SIG-M5 treated with dmso at 0.1 percent for 504 hours (cell line): ENCODE measurements at regions not wholly inside any gene's neighbourhood (a gene's known extent, or its start where the extent isn't known, plus 50 kb on each side); places are given as distances from the start of the nearest gene placed in this dataset.
"Not testable (repeated sequence)": the region's sequence is repeated elsewhere in the genome, so short reads cannot be mapped to it uniquely, and the experiment has no call there.

Source experiments
- DNase-seq: peaks from one replicate; lab custom pipeline; 2025; ENCODE audit not compliant: unreplicated experiment; lab: John Stamatoyannopoulos, UW

- DNase-seq, result no peak
Measured at GRCh38 chr11:130671801-130672700, 223.6 kb downstream of the ADAMTS15 start.

DNA sequence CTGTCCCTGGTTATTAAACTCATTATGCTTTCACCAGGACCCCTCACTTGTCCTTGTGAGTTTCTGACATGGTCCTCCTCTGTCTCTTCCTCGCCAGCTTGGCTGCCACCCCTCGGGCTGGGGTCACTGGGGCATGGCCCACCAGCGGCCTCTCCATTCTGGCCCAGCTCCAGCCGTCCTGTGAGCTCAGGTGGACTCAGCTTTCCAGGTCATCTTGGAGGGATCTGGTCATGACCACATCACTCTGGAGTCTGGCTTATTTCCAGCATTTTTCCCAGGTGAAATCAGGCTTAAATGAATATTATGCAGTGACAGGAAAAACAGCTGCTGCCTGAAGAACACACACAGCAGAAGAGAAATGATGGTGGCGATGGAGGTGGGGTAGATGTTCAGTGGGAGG, 224.5 kb downstream of the ADAMTS15 start:
- DNase-seq, result no peak

DNA sequence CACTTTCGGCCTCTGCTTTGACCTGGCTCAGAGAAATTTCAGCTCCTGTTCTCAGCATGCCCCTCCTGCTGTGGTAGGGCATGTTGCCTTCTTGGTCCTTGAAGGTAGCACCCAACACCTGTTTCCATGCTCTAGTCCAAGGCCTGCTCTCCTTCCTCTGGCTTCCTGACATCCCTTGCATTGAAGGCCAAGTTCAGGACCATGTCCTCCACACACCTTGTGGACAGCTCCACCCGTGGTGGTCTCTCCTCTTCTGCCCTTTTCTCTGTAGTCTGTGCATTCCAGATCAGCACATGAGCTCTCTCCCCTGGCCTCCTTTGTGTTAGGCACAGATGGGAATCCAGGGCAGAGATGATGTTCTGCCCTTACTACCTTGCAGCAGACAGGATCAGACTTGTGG, 225.3 kb downstream of the ADAMTS15 start:
- DNase-seq, result no peak

DNA sequence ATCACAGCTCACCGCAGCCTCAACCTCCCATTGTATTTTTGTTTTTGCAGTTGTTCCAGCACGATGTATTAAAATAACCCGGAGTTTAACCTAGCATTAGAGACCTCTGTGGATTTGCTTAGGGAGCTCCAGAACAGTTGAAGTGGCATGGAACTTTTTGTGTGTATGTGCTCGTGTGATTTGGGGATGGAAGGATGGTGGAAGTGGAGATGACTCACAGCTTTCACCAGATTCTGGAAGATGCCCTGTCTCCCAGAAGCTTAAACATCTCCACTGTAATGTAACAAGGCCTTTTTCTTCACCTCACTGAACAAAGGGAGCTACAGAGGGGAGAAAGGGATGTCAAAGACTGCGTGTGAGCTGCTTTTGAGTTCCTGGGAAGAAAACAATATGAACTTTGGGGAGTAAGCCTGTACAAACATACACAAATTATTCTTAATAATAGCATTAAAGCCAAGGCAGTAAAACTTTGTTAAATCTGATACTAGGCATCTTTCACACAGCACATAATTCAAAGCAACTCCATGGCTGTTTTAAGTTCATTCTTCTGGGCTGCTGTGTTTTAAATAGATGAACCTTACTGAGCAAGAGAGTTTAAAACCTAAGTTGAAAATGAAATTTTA, 226.4 kb downstream of the ADAMTS15 start:
- no peak for DNase-seq

GRCh38 chr11:130675371-130675821, 227.0 kb downstream of the ADAMTS15 start:
- no peak for DNase-seq

DNA sequence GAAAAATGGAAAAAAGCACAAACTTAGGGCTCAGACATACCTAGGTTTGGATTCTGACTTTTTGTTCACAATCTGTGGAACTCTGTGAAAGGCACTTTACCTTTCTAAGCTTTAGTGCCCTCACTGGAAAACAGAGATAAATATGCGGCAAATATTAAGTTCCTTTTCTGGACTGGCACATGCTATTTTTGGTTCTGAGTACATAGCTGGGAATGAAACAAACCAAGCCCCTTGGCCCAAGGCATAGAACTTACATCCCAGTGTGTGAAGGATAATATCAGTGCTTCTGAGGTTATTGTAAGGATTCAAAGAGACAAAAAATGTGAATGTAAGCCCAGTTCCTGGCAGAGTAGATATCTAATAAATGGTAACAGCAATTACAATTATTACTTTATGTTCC, 227.5 kb downstream of the ADAMTS15 start:
- no peak for DNase-seq

DNA sequence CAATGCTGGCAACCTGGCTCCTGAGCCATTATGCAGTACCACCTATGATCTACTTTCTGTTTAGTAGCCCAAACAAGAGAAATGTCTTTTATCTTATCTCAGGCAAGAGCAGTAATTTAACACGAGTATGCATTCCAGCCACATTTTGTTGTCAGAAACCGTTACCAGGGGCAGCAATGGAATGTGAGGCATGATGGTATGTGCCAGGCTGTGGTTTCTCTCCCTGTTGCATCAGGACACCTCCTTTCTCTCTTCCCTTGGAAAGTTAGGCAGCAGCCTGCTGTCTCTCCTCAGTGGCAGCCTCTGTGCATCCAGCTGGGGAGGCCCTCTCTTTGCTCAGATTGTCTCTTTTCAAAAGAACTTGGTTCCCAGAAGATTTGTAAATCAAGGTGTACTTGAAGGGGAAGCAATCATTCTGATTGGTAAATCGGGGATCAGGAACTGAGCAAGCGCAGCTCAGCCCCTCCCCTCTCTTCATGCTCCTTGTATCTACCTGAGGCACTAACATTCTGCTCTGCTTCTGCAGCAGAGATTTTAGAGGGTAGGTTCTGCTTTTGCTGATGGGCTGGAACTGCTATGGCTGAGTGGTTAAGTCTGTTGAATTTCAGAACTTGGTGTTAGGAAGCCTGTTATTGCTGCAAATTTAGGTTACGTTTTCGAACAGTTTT, 229.2 kb downstream of the ADAMTS15 start:
- DNase-seq, result no peak

DNA sequence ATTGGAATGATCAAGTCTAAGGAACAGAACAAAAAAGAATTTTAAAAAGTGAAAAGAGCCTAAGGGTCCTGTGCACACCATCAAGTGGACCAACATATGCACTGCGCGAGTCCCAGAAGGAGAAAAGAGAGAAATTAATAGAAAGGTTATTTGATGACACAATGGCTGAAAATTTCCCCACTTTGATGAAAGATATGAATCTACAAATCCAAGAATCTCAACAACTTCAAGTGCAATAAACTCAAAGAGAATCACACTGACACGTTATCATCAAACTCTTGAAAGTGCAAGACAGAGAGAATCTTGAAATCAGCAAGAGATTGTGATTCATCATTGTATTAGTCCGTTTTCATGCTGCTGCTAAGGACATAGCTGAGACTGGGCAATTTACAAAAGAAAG, 230.8 kb downstream of the ADAMTS15 start:
- no peak for DNase-seq

DNA sequence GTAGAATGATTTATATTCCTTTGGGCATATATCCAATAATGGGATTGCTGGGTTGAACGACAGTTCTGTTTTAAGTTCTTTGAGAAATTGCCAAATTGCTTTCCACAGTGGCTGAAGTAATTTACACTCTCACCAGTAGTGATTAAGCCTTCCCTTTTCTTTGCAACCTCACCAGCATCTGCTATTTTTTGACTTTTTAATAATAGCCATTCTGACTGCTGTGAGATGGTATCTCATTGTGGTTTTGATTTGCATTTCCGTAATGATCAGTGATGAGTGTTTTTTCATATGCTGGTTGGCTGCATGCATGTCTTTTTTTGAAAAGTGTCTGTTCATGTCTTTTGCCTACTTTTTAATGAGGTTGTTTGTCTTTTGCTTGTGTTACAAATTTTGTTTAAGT, 233.8 kb downstream of the SNX19 start:
- DNase-seq, result not testable (repeated sequence)

DNA sequence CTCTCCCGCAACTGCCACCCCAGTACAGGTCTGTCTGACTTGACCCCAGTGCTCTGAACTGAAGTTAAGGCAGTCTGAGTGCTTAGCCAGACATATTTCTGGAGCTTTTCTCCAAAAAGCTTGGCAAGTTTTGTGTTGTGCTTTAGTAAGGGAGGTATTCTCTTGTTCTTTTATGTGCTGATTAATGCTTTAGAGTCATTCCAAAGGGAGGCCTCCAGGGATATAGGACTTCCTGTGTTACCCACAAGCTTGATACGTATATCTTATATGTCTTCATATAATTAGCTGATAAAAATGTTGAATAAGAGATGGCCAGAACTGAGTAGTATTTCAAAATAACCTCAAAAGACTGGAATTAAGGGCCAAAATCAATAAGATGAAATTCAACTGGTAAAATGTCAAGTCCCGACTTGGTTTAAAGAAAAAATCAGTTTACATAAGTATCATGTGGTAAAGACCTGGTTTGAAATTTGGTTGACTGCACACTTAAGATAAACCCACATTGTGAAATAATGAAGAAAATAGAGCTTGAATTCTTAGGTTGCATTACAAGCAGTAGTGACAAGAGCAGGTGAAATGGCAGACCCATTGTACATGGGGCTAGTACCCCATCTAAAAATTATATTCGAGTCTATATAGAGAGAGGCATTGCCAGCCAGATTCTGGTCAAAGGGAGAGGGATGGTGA, 226.9 kb downstream of the SNX19 start:
- no peak for DNase-seq

DNA sequence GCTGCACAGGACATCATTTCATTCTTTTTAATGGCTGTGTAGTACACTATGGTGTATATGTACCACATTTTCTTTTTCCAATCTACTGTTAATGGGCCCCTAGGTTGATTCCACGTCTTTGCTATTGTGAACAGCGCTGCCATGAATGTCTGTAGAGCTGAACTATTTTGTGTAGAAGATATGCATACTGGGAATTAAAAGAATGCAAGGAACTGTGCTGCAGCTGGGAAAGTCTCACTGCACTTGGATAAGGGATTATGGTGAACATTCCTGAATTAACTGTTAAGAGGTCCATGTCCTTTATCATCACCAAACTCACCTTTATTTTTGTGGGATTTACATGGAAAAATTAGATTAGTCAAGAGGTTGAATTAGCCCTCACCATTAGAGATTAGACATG, 224.7 kb downstream of the SNX19 start:
- DNase-seq, result no peak

- no peak for DNase-seq
Measured at GRCh38 chr11:130692220-130692619, 224.1 kb downstream of the SNX19 start.

GRCh38 chr11:130693543-130693942, 222.7 kb downstream of the SNX19 start:
- no peak for DNase-seq

DNA sequence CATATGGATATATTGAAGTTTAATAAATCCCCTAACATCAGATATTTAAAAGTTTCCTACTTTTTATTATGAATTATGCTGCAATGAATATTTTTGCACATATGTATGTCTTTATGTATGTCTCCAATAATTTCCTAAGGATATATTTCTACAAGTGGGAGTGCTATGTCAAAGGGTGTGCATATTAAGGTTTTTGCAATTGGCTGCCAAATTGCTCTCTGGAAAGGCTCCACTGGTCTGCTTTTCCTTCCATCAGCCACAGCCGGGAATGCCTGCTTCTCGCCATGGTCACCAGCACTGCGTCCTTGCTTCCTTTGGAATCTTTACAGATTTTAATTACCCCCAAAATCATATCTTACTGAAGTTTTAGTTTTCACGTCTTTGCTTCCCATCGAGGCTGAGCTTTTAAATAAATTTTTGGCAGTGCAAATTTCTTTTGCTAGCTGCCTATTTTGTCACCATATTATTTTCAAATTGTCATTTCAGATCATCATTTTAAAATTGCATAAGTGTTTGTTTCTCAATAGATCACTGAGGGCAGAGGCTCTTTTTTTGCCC, 221.7 kb downstream of the SNX19 start:
- DNase-seq, result no peak

DNA sequence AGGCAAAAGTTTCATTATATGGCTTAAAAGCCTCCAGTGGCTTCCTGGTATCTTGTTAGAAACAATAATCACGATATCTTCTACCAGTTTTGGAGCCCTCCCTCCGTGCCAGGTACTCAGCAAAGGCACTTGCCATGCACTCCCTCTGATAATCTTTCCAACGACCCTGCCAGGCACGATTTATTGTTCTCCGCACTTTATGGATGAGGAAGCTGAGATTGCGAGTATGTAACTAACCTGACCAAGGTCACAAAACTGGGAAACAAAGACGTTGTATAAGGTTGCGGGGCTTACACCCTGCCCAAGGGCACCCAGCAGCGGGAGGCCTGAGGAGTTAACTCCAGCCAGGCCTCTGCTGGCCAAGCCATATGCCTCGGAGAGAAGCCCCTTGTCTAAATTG, 218.1 kb downstream of the SNX19 start:
- DNase-seq, result no peak

- DNase-seq, result no peak
Measured at GRCh38 chr11:130699561-130699960, 216.7 kb downstream of the SNX19 start.

DNA sequence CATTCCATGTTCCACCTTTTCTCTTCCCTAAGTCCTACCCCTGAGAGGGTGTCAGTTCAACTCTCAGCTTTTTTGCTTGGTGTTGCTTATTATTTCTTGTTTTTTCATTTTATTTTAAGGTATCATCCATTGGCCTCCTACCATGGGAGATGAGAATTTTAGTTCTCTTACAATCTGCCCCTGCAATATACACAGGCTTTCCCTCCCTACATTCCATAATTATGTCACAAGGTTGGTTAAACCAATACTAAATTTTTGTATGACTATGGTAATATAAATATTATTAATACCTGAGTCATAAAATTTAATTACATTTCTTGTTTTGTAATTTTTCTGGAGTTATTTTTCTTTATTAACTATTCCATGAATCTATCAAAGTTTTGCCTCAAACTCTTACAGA, 216.2 kb downstream of the SNX19 start:
- DNase-seq, result no peak

DNA sequence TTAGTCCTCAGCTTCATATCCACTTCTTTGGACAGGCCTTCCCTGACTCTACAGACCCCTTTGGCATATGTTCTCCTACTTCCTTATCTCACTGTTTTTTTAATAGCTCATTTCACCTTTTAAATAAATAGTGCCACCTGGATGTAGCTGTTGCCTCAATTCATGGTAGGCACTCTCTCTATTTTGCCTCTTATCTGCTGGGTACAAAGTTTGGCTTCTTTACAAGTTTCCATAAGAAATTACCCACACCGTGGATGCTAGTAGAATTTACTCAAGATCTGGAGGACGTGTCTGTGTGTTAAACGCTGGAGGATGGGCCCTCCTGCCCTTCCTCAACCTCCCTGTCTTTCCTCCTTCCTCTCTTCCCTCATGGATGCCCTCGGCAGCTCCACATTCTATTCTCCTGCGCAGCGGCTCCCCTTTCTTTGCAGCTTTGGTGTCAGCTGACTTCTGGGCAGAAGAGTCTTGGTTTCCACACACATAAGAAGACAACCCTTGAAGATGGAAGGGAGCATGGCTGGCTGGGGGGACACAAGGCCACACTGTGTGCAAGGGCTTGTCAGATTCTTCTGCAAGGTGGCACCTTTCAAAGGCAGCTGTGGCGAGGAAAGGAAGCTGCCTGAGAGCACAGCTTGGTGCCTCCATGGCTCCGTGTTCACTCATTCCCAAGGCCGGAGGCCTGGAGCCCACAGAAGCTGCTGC, 212.6 kb downstream of the SNX19 start:
- no peak for DNase-seq

DNA sequence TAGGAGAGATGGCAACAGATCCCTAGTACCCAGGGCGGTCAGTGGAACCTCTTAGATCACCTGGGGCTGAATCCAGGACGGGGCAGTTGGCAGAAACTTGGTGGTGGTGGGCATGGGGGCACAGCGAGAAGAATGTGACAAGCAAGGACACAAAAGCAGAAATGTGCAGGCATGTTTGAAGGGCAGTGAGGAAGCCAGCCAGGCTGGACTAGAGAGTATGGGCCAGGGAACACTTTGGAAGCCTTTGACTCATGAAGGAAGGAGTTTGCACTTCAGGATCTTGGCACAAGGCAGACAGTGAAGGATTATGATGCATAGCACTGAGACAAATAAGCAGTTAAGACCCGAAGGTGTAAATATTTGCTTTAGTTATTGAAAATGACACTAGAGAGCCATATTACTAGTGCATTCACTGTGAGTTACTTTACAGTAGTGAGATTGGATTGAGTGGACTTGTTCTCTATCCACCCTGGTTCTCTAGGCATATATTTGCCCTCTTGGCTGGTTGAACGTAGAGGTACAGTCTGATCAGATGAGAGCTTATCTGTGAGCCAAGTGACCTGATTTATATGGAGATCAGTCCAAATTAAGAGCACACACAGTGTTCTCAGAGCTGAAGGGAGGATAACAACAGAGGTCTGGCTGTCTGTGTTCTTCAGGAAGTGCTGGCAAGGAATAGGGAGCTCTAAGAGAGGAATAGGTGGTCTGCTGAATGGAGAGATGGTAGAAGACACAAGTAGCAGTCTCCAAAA, 210.4 kb downstream of the SNX19 start:
- no peak for DNase-seq

DNA sequence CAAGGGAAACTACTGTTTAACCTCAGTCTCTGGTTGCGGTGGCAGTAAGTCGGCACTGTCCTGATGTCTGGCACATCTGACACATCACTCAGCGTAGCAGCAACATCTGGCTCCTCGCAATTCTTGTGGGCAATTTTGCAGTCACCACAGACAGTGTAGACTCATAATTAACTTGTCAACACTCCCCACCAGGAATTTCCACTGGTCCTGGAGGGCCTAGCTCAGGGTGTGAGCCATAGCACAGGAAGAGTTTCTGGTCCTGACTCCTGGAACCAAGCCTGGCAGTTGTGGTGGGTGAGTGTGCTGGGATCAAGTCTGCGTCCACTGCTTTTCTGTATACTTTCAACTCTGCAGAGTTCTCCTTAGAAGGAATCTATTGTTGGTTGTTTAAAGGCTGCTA, 209.7 kb downstream of the SNX19 start:
- DNase-seq, result no peak
